DOHH2 (cell line): ENCODE measurements at regions not wholly inside any gene's neighbourhood (a gene's known extent, or its start where the extent isn't known, plus 50 kb on each side); places are given as distances from the start of the nearest gene placed in this dataset.

ENCODE experiments used
- CTCF ChIP-seq: fragments of 200-600 bp; sonication (generic); IDR thresholded peaks from one replicate; pipeline ENCODE4 v1.5.1; 2014; ENCODE audit warnings: antibody characterized with exemption, mild to moderate bottlenecking, low read depth, low read length; ENCODE audit not compliant: poor library complexity, severe bottlenecking
- EZH2phosphoT487 ChIP-seq: fragments of 200-600 bp; sonication (generic); IDR thresholded peaks from 2 replicates; pipeline ENCODE4 v1.6.1; 2017; ENCODE audit warnings: borderline replicate concordance, mild to moderate bottlenecking, antibody characterized with exemption, low read length, moderate library complexity, mixed read lengths

GRCh38 chr16:31694461-31694860, 166.8 kb downstream of the AHSP start:
- TF ChIP-seq CTCF (no peak), EZH2phosphoT487 (no peak)
